GM10248 (cell line): ENCODE measurements at regions not wholly inside any gene's neighbourhood (a gene's known extent, or its start where the extent isn't known, plus 50 kb on each side); places are given as distances from the start of the nearest gene placed in this dataset.
"Not testable (repeated sequence)": the region's sequence is repeated elsewhere in the genome, so short reads cannot be mapped to it uniquely, and the experiment has no call there.

Source experiments
- CTCF ChIA-PET: fragments of 300-600 bp; sonication (Branson Sonifier 250); formaldehyde crosslinking; extraction: SDS; loops from one replicate; lab custom pipeline; 2021; ENCODE audit warnings: antibody characterized with exemption; lab: Yijun Ruan, JAX
- POLR2A ChIA-PET: fragments of 350-650 bp; sonication (Branson Sonifier 250); formaldehyde crosslinking; extraction: SDS; loops from one replicate; lab custom pipeline; 2020; ENCODE audit warnings: antibody characterized with exemption; lab: Yijun Ruan, JAX
- DNase-seq: peaks from one replicate; pipeline ENCODE4 v3.0.0; 2012; ENCODE audit errors: extremely low spot score
- TF ChIP-seq, protein P1 (sequence below): IDR thresholded peaks from 2 replicates; pipeline ENCODE4 v1.5.1; 2012; ENCODE audit warnings: mild to moderate bottlenecking, low read depth; ENCODE audit errors: extremely low read depth, missing control alignments, control extremely low read depth

DNA sequence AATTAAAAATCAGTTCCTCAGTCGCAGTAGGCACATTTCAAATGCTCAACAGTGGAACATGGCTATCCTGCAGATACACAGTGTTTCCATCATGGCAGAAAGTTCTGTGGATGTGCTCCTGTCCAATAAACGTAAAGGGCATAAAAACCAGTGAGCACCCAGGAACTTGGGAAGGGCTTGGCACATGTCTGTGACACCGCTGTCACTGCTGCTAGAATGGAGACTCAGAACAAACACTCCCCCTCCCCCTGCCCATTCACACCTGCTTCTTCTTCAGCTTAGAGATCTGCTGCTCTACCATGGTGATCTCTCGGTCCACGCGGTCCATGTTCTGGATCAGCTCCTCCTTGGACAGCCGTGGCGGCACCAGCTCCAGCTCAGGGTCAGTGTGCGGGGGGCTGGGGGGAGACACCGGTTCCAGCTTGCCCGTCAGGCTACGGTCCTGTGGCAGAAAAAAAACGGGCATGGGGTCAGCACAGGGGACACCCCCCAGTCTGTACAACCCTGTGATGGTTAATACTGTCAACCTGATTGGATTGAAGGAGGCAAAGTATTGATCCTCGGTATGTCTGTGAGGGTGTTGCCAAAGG, 94.6 kb downstream of the NCOR2 start:
- CTCF ChIA-PET, result interaction anchor here (1.3 kb wide), 1 partner anchor 22 kb away, joined by 3 read pairs; no protein-coding TSS in a partner anchor
- TF ChIP-seq, protein P1, sequence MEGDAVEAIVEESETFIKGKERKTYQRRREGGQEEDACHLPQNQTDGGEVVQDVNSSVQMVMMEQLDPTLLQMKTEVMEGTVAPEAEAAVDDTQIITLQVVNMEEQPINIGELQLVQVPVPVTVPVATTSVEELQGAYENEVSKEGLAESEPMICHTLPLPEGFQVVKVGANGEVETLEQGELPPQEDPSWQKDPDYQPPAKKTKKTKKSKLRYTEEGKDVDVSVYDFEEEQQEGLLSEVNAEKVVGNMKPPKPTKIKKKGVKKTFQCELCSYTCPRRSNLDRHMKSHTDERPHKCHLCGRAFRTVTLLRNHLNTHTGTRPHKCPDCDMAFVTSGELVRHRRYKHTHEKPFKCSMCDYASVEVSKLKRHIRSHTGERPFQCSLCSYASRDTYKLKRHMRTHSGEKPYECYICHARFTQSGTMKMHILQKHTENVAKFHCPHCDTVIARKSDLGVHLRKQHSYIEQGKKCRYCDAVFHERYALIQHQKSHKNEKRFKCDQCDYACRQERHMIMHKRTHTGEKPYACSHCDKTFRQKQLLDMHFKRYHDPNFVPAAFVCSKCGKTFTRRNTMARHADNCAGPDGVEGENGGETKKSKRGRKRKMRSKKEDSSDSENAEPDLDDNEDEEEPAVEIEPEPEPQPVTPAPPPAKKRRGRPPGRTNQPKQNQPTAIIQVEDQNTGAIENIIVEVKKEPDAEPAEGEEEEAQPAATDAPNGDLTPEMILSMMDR, result no peak
- DNase-seq, result no peak
- POLR2A ChIA-PET, result no interaction called here

DNA sequence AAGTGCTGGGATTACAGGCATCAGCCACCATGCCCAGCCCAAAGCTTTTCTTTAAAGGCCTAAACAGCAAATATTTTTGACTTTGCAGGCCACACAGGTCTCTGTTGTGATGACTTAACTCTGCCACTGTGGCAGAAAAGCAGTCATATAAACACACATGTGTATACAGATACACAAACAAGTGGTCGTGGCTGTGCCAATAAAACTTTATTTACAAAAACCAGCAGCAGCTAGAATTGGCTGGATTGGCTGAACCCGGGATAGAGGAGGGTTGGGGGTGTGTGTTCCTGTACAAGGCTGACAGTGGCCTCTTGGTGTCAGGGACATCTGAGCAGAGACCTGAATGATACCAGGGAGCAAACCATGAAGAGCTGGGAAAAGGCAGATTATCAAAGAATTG, 95.6 kb downstream of the NCOR2 start:
- no peak for DNase-seq
- TF ChIP-seq, protein P1, result no peak
- CTCF ChIA-PET, result interaction anchor here (1.0 to 1.3 kb wide), 2 partner anchors 18 to 23 kb away, joined by 3 read pairs; no protein-coding TSS in a partner anchor
- POLR2A ChIA-PET, result no interaction called here

DNA sequence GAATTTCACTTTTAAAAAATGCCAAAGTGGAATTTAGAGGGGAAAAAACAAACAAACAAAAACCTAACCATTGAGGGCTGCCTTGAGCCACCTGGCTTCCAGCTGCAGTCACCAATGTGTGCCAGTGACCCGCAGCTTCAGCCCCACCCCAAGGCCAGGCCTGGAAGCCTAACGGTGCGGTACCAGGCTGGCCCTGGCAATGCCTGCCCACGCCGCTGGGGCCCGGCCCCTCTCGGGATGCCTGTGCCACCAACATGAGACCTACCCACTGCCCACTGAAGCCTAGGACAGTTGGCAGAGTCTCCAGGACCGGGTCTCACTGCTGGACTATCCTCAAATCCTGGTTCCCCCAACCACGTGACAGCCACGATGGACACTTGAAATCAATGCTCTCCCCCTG, 96.6 kb downstream of the NCOR2 start:
- TF ChIP-seq, protein P1, result no peak
- ChIA-PET POLR2A (no interaction called here), CTCF (no interaction called here)
- no peak for DNase-seq

DNA sequence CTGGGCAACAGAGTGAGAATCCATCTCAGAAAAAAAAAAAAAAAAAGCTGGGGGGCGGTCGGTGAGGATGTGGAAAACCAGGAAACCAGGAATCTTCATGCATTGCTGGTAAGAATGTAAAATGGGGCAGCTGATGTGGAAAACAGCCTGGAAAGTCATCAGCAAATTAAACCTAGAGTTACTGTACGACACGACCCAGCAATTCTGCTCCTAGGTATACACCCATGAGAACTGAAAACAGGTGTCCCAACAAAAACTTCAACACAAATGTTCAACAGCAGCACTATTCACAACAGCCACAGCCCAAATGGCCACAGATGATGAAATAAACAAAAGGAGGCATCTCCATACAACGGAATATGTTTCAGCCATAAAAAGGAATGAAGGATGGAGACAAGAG, 97.3 kb downstream of the NCOR2 start:
- no peak for DNase-seq
- ChIA-PET POLR2A (no interaction called here), CTCF (interaction anchor here (0.9 to 1.4 kb wide), 4 partner anchors 8 to 24 kb away, joined by 3 to 4 read pairs (median 3); no protein-coding TSS in a partner anchor)
- TF ChIP-seq, protein P1, result no peak

DNA sequence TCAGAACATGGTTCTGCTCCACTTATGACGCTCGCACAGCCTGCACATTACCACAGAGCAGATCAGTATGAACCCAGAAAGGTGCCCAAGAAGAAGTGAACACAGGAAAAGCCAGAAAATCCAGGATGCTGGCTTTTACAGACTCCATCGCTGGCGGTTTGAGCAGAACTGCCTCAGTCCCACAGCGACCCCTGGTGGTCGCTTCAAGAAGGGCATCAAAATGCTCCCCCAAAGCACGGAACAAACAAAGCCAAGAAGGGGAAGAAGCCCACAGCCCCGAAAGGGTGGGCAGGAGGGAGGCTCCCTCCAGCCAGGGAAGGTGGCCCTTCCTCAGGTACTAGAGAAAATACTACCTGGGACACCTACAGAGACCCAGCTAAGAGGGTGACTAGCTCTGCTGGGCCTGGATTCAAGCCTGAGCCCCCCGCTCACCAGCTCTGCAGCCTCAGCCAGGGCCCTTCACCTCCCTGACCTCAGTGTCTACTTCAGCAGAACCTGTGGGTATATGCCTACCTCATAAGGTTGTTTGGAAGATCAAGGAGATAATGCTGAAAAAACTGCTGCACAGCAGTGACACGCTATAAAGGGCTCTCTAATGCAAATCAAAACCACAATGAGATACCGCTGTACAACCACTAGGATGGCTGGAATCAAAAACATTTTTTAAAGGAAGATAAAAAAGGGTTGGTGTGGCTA, 98.1 kb downstream of the NCOR2 start:
- TF ChIP-seq, protein P1, result peak; percentile 42
- no peak for DNase-seq
- ChIA-PET CTCF (interaction anchor here (0.9 to 1.4 kb wide), 4 partner anchors 9 to 24 kb away, joined by 3 to 4 read pairs (median 3); no protein-coding TSS in a partner anchor), POLR2A (no interaction called here)

DNA sequence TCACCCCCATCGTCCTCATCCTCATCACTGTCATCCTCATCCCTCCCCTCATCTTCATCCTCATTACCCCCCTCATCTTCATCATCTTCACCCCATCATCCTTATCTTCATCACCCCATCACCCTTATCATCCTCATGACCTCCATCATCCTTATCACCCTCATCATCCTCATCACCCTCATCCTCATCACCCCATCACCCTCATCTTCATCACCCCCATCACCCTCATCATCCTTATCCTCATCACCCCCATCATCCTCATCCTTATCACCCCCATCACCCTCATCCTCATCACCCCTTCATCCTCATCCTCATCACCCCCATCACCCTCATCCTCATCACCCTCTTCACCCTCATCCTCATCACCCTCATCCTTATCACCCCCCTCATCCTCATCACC, 99.9 kb downstream of the NCOR2 start:
- POLR2A ChIA-PET, CTCF ChIA-PET, DNase-seq: not testable (repeated sequence)
